SKM-1 (cell line): ENCODE measurements at regions not wholly inside any gene's neighbourhood (a gene's known extent, or its start where the extent isn't known, plus 50 kb on each side); places are given as distances from the start of the nearest gene placed in this dataset.

Source experiments
- DNase-seq: peaks from one replicate; lab custom pipeline; 2025; ENCODE audit not compliant: unreplicated experiment; lab: John Stamatoyannopoulos, UW

- no peak for DNase-seq
These were observed 296.6 kb upstream of the RASA1 start for GRCh38 chr5:86971034-86971571.

GRCh38 chr5:86974955-86975354 is 292.7 kb upstream of the RASA1 start:
- DNase-seq, result no peak

GRCh38 chr5:86977190-86977589 is 290.5 kb upstream of the RASA1 start:
- no peak for DNase-seq

GRCh38 chr5:86977808-86978207 is 289.9 kb upstream of the RASA1 start:
- no peak for DNase-seq

- peak; percentile 89 for DNase-seq
These were observed 287.8 kb upstream of the RASA1 start for GRCh38 chr5:86979811-86980411.

GRCh38 chr5:86981898-86982297 is 285.8 kb upstream of the RASA1 start:
- no peak for DNase-seq

- no peak for DNase-seq
These were observed 284.5 kb upstream of the RASA1 start for GRCh38 chr5:86983208-86983607.

GRCh38 chr5:86986837-86987236 is 280.8 kb upstream of the RASA1 start:
- DNase-seq, result no peak

GRCh38 chr5:86997516-86997915 is 270.2 kb upstream of the RASA1 start:
- no peak for DNase-seq

GRCh38 chr5:86999951-87000350 is 267.7 kb upstream of the RASA1 start:
- DNase-seq, result no peak

- no peak for DNase-seq
These were observed 265.2 kb upstream of the RASA1 start for GRCh38 chr5:87002485-87002884.

- no peak for DNase-seq
These were observed 263.6 kb upstream of the RASA1 start for GRCh38 chr5:87004101-87004500.

GRCh38 chr5:87007737-87008136 is 259.9 kb upstream of the RASA1 start:
- DNase-seq, result no peak

GRCh38 chr5:87008751-87009560 is 258.7 kb upstream of the RASA1 start:
- DNase-seq, result no peak

GRCh38 chr5:87010736-87011135 is 256.9 kb upstream of the RASA1 start:
- DNase-seq, result no peak

- DNase-seq, result peak; percentile 65
These were observed 251.8 kb upstream of the RASA1 start for GRCh38 chr5:87015901-87016300.

- no peak for DNase-seq
These were observed 247.4 kb upstream of the RASA1 start for GRCh38 chr5:87020099-87020934.

GRCh38 chr5:87022415-87022814 is 245.3 kb upstream of the RASA1 start:
- no peak for DNase-seq

- DNase-seq, result no peak
These were observed 240.1 kb upstream of the RASA1 start for GRCh38 chr5:87027570-87027969.

GRCh38 chr5:87029951-87030350 is 237.7 kb upstream of the RASA1 start:
- no peak for DNase-seq

GRCh38 chr5:87030699-87031098 is 237.0 kb upstream of the RASA1 start:
- no peak for DNase-seq

- no peak for DNase-seq
These were observed 233.1 kb upstream of the RASA1 start for GRCh38 chr5:87034557-87034956.
